PFSK-1 (cell line): ENCODE measurements at regions not wholly inside any gene's neighbourhood (a gene's known extent, or its start where the extent isn't known, plus 50 kb on each side); places are given as distances from the start of the nearest gene placed in this dataset.
A peak's percentile ranks its signal among the peaks of the same experiment; 100 is the strongest.

ENCODE experiments used
- FOXP2 ChIP-seq: optimal IDR thresholded peaks from 2 replicates; pipeline ENCODE3; 2011; ENCODE audit warnings: borderline replicate concordance, control low read depth, inconsistent platforms; ENCODE audit not compliant: insufficient read depth; ENCODE audit errors: extremely low read length, extremely low read depth
- POLR2AphosphoS5 ChIP-seq: IDR thresholded peaks from 2 replicates; pipeline ENCODE4 v1.6.1; 2012; ENCODE audit warnings: low read depth, mild to moderate bottlenecking, control low read depth, low read length, moderate library complexity
- REST ChIP-seq, 2 experiments: IDR thresholded peaks; 2 replicates each; pipeline versions ENCODE4 v1.6.1 to v1.8.0; 2011 to 2012; ENCODE audit warnings: low read depth in 2 of 2, low read length in 2 of 2, control low read depth in 1 of 2, inconsistent platforms in 1 of 2, mild to moderate bottlenecking in 1 of 2, moderate library complexity in 1 of 2; ENCODE audit not compliant: insufficient read depth in 1 of 2
- SIN3A ChIP-seq: IDR thresholded peaks from 2 replicates; pipeline ENCODE4 v1.6.1; 2012; ENCODE audit warnings: mild to moderate bottlenecking, low read length, moderate library complexity, borderline replicate concordance; ENCODE audit not compliant: insufficient read depth
- TAF1 ChIP-seq: IDR thresholded peaks from 2 replicates; pipeline ENCODE4 v1.6.1; 2012; ENCODE audit warnings: low read length, control low read depth, borderline replicate concordance; ENCODE audit not compliant: insufficient read depth

- TF ChIP-seq FOXP2 (peak; percentile 11), TAF1 (no peak), REST (IDR thresholded peaks at IDR 0.05; ENCODE audit: insufficient read depth in 1 of 2, low read depth in 2 of 2, low read length in 2 of 2) (peak in 1 of 2 experiments; percentile 49; a peak in 1 of 4 replicates), POLR2AphosphoS5 (no peak), SIN3A (no peak)
Observed at GRCh38 chr1:232306269-232306961, 323.5 kb downstream of the SIPA1L2 start.

- TF ChIP-seq POLR2AphosphoS5 (no peak), SIN3A (no peak), TAF1 (no peak), FOXP2 (no peak), REST (IDR thresholded peaks at IDR 0.05; ENCODE audit: insufficient read depth in 1 of 2, low read depth in 2 of 2, low read length in 2 of 2) (no peak)
Observed at GRCh38 chr1:232305050-232305449, 324.9 kb downstream of the SIPA1L2 start.

GRCh38 chr1:232303222-232303620, 326.7 kb downstream of the SIPA1L2 start:
- TF ChIP-seq POLR2AphosphoS5 (no peak), FOXP2 (no peak), REST (IDR thresholded peaks at IDR 0.05; ENCODE audit: insufficient read depth in 1 of 2, low read depth in 2 of 2, low read length in 2 of 2) (no peak), SIN3A (no peak), TAF1 (no peak)

GRCh38 chr1:232302376-232303221, 327.3 kb downstream of the SIPA1L2 start:
- TF ChIP-seq FOXP2: no peak

GRCh38 chr1:232301246-232301645, 328.7 kb downstream of the SIPA1L2 start:
- TF ChIP-seq TAF1 (no peak), FOXP2 (no peak), SIN3A (no peak)

- TF ChIP-seq TAF1: no peak
- no peak for TF ChIP-seq FOXP2
- no peak for TF ChIP-seq POLR2AphosphoS5
- TF ChIP-seq SIN3A: no peak
- TF ChIP-seq REST (IDR thresholded peaks at IDR 0.05; ENCODE audit: insufficient read depth in 1 of 2, low read depth in 2 of 2, low read length in 2 of 2): no peak
Observed at GRCh38 chr1:232300466-232300865, 329.5 kb downstream of the SIPA1L2 start.
